ENCODE measurements at regions not wholly inside any gene's neighbourhood (a gene's known extent, or its start where the extent isn't known, plus 50 kb on each side); places are given as distances from the start of the nearest gene placed in this dataset.

- no peak overlapping the region for H2BK12ac ChIP-seq (ENCODE audit: low read length)
- H3K4me2 ChIP-seq (ENCODE audit: low read length): no peak overlapping the region
- no peaks in the 10 kb centered on the region for H3K36me3 ChIP-seq (ENCODE audit: control insufficient read depth in 1 of 2, insufficient read depth in 2 of 2, low read length in 2 of 2)
- no peak overlapping the region for H3K4ac ChIP-seq (ENCODE audit: low read depth, low read length)
- no peak overlapping the region for H4K8ac ChIP-seq (ENCODE audit: low read depth, low read length)
- no peak overlapping the region for H4K12ac ChIP-seq (ENCODE audit: low read depth, low read length)
- H3K23ac ChIP-seq (ENCODE audit: low read length): no peak overlapping the region
- H3K4me3 ChIP-seq (ENCODE audit: low read depth, low read length): no peak overlapping the region
- no peak overlapping the region for H3K9ac ChIP-seq (ENCODE audit: low read length)
- H3K27ac ChIP-seq (ENCODE audit: low read depth, low read length): no peak overlapping the region
- no peak overlapping the region for H2BK5ac ChIP-seq (ENCODE audit: low read depth, low read length, poor library complexity)
- no peaks in the 10 kb centered on the region for H3K9me3 ChIP-seq (ENCODE audit: insufficient read depth, low read depth, low read length)
- H3K27me3 ChIP-seq (ENCODE audit: insufficient read depth, low read length): no peaks in the 10 kb centered on the region
- no peaks in the 10 kb centered on the region for H3K79me1 ChIP-seq (ENCODE audit: low read length)
- no peak overlapping the region for H4K91ac ChIP-seq (ENCODE audit: low read depth, low read length)
- no peak for DNase-seq
- H3K79me2 ChIP-seq (ENCODE audit: control insufficient read depth, insufficient read depth, low read length, poor library complexity): no peaks in the 10 kb centered on the region
- no peak overlapping the region for H2BK120ac ChIP-seq (ENCODE audit: insufficient read depth, low read length, poor library complexity)
- H2AFZ ChIP-seq (ENCODE audit: insufficient read depth, low read length, poor library complexity): no peak overlapping the region
- H3K4me1 ChIP-seq (ENCODE audit: control insufficient read depth in 1 of 2, insufficient read depth in 2 of 2, low read length in 2 of 2): no peaks in the 10 kb centered on the region
- H2AK5ac ChIP-seq (ENCODE audit: low read length): no peak overlapping the region
- no peak overlapping the region for H3K14ac ChIP-seq (ENCODE audit: low read length)
- no CpG with 5 or more reads among the region's 6 CpGs for WGBS (ENCODE audit: extremely low coverage, insufficient coverage, insufficient read length)
- no peak overlapping the region for H3K18ac ChIP-seq (ENCODE audit: low read length)
Measured at GRCh38 chr13:97700306-97700848, 253.1 kb upstream of the IPO5 start.

DNA sequence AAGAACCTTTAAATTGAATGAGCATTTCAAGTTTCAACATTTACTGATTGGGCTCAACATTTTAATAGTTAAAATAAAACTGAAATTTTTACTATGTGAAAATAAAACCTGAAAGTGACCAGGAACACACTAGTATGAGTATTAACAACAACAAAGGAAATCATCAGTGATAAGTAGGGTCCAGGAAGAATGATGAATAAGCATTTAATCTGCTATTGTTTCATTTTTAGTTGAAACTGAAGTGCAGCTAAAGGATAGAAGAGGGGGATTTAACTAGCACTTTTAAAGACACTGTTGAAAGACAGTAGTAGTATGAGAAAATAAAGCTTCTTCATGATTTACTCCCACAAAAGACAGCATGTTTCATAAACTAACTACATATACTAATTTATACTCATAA lies 250.9 kb upstream of the IPO5 start:
- H3K27ac ChIP-seq (ENCODE audit: low read depth, low read length): no peak overlapping the region
- no peak overlapping the region for H2AK5ac ChIP-seq (ENCODE audit: low read length)
- H3K79me1 ChIP-seq (ENCODE audit: low read length): no peaks in the 10 kb centered on the region
- no peak overlapping the region for H4K8ac ChIP-seq (ENCODE audit: low read depth, low read length)
- no peak overlapping the region for H3K23ac ChIP-seq (ENCODE audit: low read length)
- DNase-seq: no peak
- H3K4ac ChIP-seq (ENCODE audit: low read depth, low read length): no peak overlapping the region
- H3K4me1 ChIP-seq (ENCODE audit: control insufficient read depth in 1 of 2, insufficient read depth in 2 of 2, low read length in 2 of 2): no peaks in the 10 kb centered on the region
- no peak overlapping the region for H3K14ac ChIP-seq (ENCODE audit: low read length)
- H2BK120ac ChIP-seq (ENCODE audit: insufficient read depth, low read length, poor library complexity): no peak overlapping the region
- no peak overlapping the region for H4K12ac ChIP-seq (ENCODE audit: low read depth, low read length)
- H3K9me3 ChIP-seq (ENCODE audit: insufficient read depth, low read depth, low read length): no peaks in the 10 kb centered on the region
- H2BK12ac ChIP-seq (ENCODE audit: low read length): no peak overlapping the region
- no peaks in the 10 kb centered on the region for H3K27me3 ChIP-seq (ENCODE audit: insufficient read depth, low read length)
- H3K79me2 ChIP-seq (ENCODE audit: control insufficient read depth, insufficient read depth, low read length, poor library complexity): no peaks in the 10 kb centered on the region
- no peak overlapping the region for H3K9ac ChIP-seq (ENCODE audit: low read length)
- no peak overlapping the region for H4K91ac ChIP-seq (ENCODE audit: low read depth, low read length)
- H2BK5ac ChIP-seq (ENCODE audit: low read depth, low read length, poor library complexity): no peak overlapping the region
- no peak overlapping the region for H3K4me3 ChIP-seq (ENCODE audit: low read depth, low read length)
- no peak overlapping the region for H3K4me2 ChIP-seq (ENCODE audit: low read length)
- no peaks in the 10 kb centered on the region for H3K36me3 ChIP-seq (ENCODE audit: control insufficient read depth in 1 of 2, insufficient read depth in 2 of 2, low read length in 2 of 2)
- no peak overlapping the region for H2AFZ ChIP-seq (ENCODE audit: insufficient read depth, low read length, poor library complexity)
- no peak overlapping the region for H3K18ac ChIP-seq (ENCODE audit: low read length)

DNA sequence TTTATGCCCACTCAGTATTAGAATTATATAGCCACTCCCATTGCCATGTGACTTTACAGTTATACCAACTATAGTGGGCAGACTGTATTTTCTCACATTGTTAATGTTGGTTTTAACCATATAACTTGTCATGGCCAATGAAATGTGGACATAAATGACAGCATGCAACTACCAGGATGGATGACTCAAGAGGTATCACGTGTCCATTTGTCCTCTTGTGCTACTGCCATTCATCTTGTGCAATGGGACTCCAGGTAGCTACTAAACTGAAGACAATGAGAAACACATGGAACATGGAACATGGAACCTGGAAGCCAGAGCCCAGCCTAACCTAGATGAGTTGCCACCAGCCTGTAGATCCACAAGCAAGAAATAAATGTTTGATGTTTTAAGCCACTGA lies 242.7 kb upstream of the IPO5 start:
- no peak overlapping the region for H2BK120ac ChIP-seq (ENCODE audit: insufficient read depth, low read length, poor library complexity)
- H4K12ac ChIP-seq (ENCODE audit: low read depth, low read length): no peak overlapping the region
- H3K4ac ChIP-seq (ENCODE audit: low read depth, low read length): no peak overlapping the region
- no peak overlapping the region for H3K4me2 ChIP-seq (ENCODE audit: low read length)
- H2BK12ac ChIP-seq (ENCODE audit: low read length): no peak overlapping the region
- no peaks in the 10 kb centered on the region for H3K4me1 ChIP-seq (ENCODE audit: control insufficient read depth in 1 of 2, insufficient read depth in 2 of 2, low read length in 2 of 2)
- H3K36me3 ChIP-seq (ENCODE audit: control insufficient read depth in 1 of 2, insufficient read depth in 2 of 2, low read length in 2 of 2): no peaks in the 10 kb centered on the region
- H3K23ac ChIP-seq (ENCODE audit: low read length): no peak overlapping the region
- peak; percentile 24 to 42 for DNase-seq
- no peak overlapping the region for H3K27ac ChIP-seq (ENCODE audit: low read depth, low read length)
- no peaks in the 10 kb centered on the region for H3K79me2 ChIP-seq (ENCODE audit: control insufficient read depth, insufficient read depth, low read length, poor library complexity)
- no peak overlapping the region for H3K9ac ChIP-seq (ENCODE audit: low read length)
- no peak overlapping the region for H2BK5ac ChIP-seq (ENCODE audit: low read depth, low read length, poor library complexity)
- no CpG with 5 or more reads among the region's 1 CpG for WGBS (ENCODE audit: extremely low coverage, insufficient coverage, insufficient read length)
- no peak overlapping the region for H4K91ac ChIP-seq (ENCODE audit: low read depth, low read length)
- H3K14ac ChIP-seq (ENCODE audit: low read length): no peak overlapping the region
- no peaks in the 10 kb centered on the region for H3K9me3 ChIP-seq (ENCODE audit: insufficient read depth, low read depth, low read length)
- no peak overlapping the region for H2AFZ ChIP-seq (ENCODE audit: insufficient read depth, low read length, poor library complexity)
- no peak overlapping the region for H3K18ac ChIP-seq (ENCODE audit: low read length)
- H3K4me3 ChIP-seq (ENCODE audit: low read depth, low read length): no peak overlapping the region
- no peak overlapping the region for H4K8ac ChIP-seq (ENCODE audit: low read depth, low read length)
- H3K27me3 ChIP-seq (ENCODE audit: insufficient read depth, low read length): no peaks in the 10 kb centered on the region
- no peak overlapping the region for H2AK5ac ChIP-seq (ENCODE audit: low read length)
- H3K79me1 ChIP-seq (ENCODE audit: low read length): no peaks in the 10 kb centered on the region

- H3K9ac ChIP-seq (ENCODE audit: low read length): no peak overlapping the region
- H3K14ac ChIP-seq (ENCODE audit: low read length): no peak overlapping the region
- H2BK12ac ChIP-seq (ENCODE audit: low read length): no peak overlapping the region
- H2AFZ ChIP-seq (ENCODE audit: insufficient read depth, low read length, poor library complexity): no peak overlapping the region
- no peak overlapping the region for H4K12ac ChIP-seq (ENCODE audit: low read depth, low read length)
- no peak overlapping the region for H3K4ac ChIP-seq (ENCODE audit: low read depth, low read length)
- no peaks in the 10 kb centered on the region for H3K27me3 ChIP-seq (ENCODE audit: insufficient read depth, low read length)
- H3K4me1 ChIP-seq (ENCODE audit: control insufficient read depth in 1 of 2, insufficient read depth in 2 of 2, low read length in 2 of 2): no peaks in the 10 kb centered on the region
- H2AK5ac ChIP-seq (ENCODE audit: low read length): no peak overlapping the region
- no peaks in the 10 kb centered on the region for H3K9me3 ChIP-seq (ENCODE audit: insufficient read depth, low read depth, low read length)
- H3K36me3 ChIP-seq (ENCODE audit: control insufficient read depth in 1 of 2, insufficient read depth in 2 of 2, low read length in 2 of 2): no peaks in the 10 kb centered on the region
- H3K23ac ChIP-seq (ENCODE audit: low read length): no peak overlapping the region
- no peak overlapping the region for H2BK5ac ChIP-seq (ENCODE audit: low read depth, low read length, poor library complexity)
- no peak overlapping the region for H3K18ac ChIP-seq (ENCODE audit: low read length)
- H4K91ac ChIP-seq (ENCODE audit: low read depth, low read length): no peak overlapping the region
- no peak overlapping the region for H2BK120ac ChIP-seq (ENCODE audit: insufficient read depth, low read length, poor library complexity)
- H3K79me2 ChIP-seq (ENCODE audit: control insufficient read depth, insufficient read depth, low read length, poor library complexity): no peaks in the 10 kb centered on the region
- no peaks in the 10 kb centered on the region for H3K79me1 ChIP-seq (ENCODE audit: low read length)
- H4K8ac ChIP-seq (ENCODE audit: low read depth, low read length): no peak overlapping the region
- H3K4me2 ChIP-seq (ENCODE audit: low read length): no peak overlapping the region
- DNase-seq: no peak
- H3K4me3 ChIP-seq (ENCODE audit: low read depth, low read length): no peak overlapping the region
- no CpG with 5 or more reads among the region's 1 CpG for WGBS (ENCODE audit: extremely low coverage, insufficient coverage, insufficient read length)
- no peak overlapping the region for H3K27ac ChIP-seq (ENCODE audit: low read depth, low read length)
Measured at GRCh38 chr13:97712770-97713169, 240.7 kb upstream of the IPO5 start.
